ENCODE measurements at regions not wholly inside any gene's neighbourhood (a gene's known extent, or its start where the extent isn't known, plus 50 kb on each side); places are given as distances from the start of the nearest gene placed in this dataset.
"Not testable (repeated sequence)": the region's sequence is repeated elsewhere in the genome, so short reads cannot be mapped to it uniquely, and the experiment has no call there.

- no peak for DNase-seq (ENCODE audit: low read depth in 1 of 2, low spot score in 2 of 2)
- Histone ChIP-seq H3K4me3 (no peak overlapping the region), H3K9me3 (replicated peaks) (no peaks in the 10 kb centered on the region), H3K36me3 (no peaks in the 10 kb centered on the region), H3K27ac (no peak overlapping the region), H3K4me1 (replicated peaks) (no peaks in the 10 kb centered on the region), H3K27me3 (replicated peaks) (no peaks in the 10 kb centered on the region)
Observed at GRCh38 chr5:120910629-120911028, 446.5 kb downstream of the PRR16 start.

- Histone ChIP-seq H3K4me3 (no peak overlapping the region), H3K9me3 (replicated peaks) (no peaks in the 10 kb centered on the region), H3K27ac (no peak overlapping the region), H3K36me3 (no peaks in the 10 kb centered on the region), H3K4me1 (replicated peaks) (no peaks in the 10 kb centered on the region), H3K27me3 (replicated peaks) (no peaks in the 10 kb centered on the region)
- DNase-seq (ENCODE audit: low read depth in 1 of 2, low spot score in 2 of 2), result no peak
Observed at GRCh38 chr5:120913396-120913795, 449.3 kb downstream of the PRR16 start.

DNA sequence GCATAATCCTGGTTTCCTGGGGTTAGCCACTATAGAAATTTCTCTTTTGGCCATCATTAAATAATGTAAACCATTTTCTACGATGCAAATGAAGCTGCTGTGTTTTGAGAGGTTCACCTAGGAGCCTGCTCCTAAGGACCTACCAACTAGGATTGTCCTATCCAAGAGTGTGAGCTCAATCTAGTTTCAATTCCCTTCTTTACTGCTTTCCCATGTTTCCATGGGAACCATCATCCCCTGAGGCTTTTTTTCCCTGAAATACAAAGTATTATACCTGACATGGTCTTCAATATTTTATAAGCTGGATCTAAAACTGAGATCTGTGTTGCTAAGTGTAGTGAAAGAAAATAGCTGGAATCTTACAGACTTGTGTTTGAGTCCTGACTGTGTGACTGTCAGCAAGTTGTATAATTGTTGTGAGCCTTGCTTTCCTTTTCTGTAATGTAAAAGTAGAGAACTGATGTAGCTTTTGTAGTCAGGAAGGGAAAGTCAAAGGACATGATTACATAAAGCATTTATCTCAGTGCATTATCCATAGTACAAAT is 453.2 kb downstream of the PRR16 start:
- Histone ChIP-seq H3K27me3 (replicated peaks) (0 out of 2 replicates have a peak, but pooled peaks cover 4% of the 10 kb centered on the region), H3K4me3 (no peak overlapping the region), H3K27ac (no peak overlapping the region), H3K4me1 (replicated peaks) (no peaks in the 10 kb centered on the region), H3K36me3 (no peaks in the 10 kb centered on the region), H3K9me3 (replicated peaks) (no peaks in the 10 kb centered on the region)
- DNase-seq (ENCODE audit: low read depth in 1 of 2, low spot score in 2 of 2), result no peak

- Histone ChIP-seq H3K36me3 (no peaks in the 10 kb centered on the region), H3K27me3 (replicated peaks) (0 out of 2 replicates have a peak, but pooled peaks cover 4% of the 10 kb centered on the region), H3K4me1 (replicated peaks) (no peaks in the 10 kb centered on the region), H3K9me3 (replicated peaks) (no peaks in the 10 kb centered on the region), H3K4me3 (no peak overlapping the region), H3K27ac (no peak overlapping the region)
- DNase-seq (ENCODE audit: low read depth in 1 of 2, low spot score in 2 of 2), result no peak
Observed at GRCh38 chr5:120919017-120919416, 454.9 kb downstream of the PRR16 start.

GRCh38 chr5:120923026-120923425 is 458.9 kb downstream of the PRR16 start:
- Histone ChIP-seq H3K27me3 (replicated peaks) (0 out of 2 replicates have a peak, but pooled peaks cover 4% of the 10 kb centered on the region), H3K27ac (no peak overlapping the region), H3K9me3 (replicated peaks) (no peaks in the 10 kb centered on the region), H3K4me3 (no peak overlapping the region), H3K4me1 (replicated peaks) (no peaks in the 10 kb centered on the region), H3K36me3 (no peaks in the 10 kb centered on the region)
- no peak for DNase-seq (ENCODE audit: low read depth in 1 of 2, low spot score in 2 of 2)

GRCh38 chr5:120926471-120926870 is 462.4 kb downstream of the PRR16 start:
- H3K27me3 ChIP-seq (replicated peaks), result 0 out of 2 replicates have a peak, but pooled peaks cover 3% of the 10 kb centered on the region
- H3K4me3 ChIP-seq, result no peak overlapping the region
- H3K9me3 ChIP-seq (replicated peaks), result no peaks in the 10 kb centered on the region

DNA sequence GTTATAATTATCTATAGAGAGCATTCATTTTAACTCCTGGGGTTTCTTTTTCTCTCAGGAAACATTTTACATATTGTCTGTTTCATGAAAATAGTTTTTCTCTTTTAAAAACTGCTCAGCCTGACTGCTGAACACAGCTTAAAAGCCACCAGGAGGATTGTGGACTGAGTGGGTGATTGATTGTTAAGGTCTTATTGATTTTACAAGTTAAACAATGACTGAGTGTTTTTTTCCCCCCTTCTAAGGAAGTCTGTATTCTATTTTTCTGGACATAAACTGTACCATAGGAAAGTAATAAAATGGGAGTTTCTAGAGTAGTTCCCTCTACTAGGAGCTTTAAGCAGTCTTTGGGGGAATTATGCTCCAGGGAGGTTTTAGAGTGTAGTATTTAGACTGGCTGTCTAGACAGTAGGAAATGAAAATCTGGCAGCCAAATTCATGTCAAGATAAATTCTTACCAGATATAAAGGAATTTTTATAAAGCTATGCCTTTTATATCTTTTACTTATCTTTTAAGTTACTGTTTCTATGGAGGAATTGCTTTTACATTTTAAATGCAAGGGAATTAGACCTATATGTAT is 463.9 kb downstream of the PRR16 start:
- Histone ChIP-seq H3K4me3 (no peak overlapping the region), H3K4me1 (replicated peaks) (no peaks in the 10 kb centered on the region), H3K27ac (no peak overlapping the region), H3K9me3 (replicated peaks) (no peaks in the 10 kb centered on the region), H3K36me3 (no peaks in the 10 kb centered on the region), H3K27me3 (replicated peaks) (0 out of 2 replicates have a peak, but pooled peaks cover 3% of the 10 kb centered on the region)
- no peak for DNase-seq (ENCODE audit: low read depth in 1 of 2, low spot score in 2 of 2)

More at GRCh38 chr5:120926471-120926870, 462.4 kb downstream of the PRR16 start:
- no peaks in the 10 kb centered on the region for H3K4me1 ChIP-seq (replicated peaks)
- DNase-seq (ENCODE audit: low read depth in 1 of 2, low spot score in 2 of 2), result no peak
- no peaks in the 10 kb centered on the region for H3K36me3 ChIP-seq
- H3K27ac ChIP-seq, result no peak overlapping the region

DNA sequence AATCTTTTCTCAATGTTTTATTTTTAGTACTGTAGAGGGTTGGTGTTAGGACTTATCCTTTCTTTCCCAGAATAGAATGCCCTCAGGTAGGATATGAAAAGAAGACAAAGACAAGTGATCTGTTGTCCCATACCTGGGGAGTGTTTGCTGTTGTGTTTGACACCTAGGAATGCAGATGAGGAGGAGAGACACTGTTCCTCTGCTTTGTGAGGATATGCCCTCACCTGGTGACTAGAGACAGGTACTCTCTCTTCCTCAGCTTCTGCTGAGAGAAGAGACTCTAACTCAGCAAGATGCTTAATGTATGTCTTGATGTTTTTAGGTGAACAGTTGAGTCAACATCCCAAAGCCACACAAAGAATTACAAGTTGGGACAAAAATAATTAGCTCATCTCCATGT is 468.4 kb downstream of the PRR16 start:
- H3K36me3 ChIP-seq, result no peaks in the 10 kb centered on the region
- no peak for DNase-seq (ENCODE audit: low read depth in 1 of 2, low spot score in 2 of 2)
- 0 out of 2 replicates have a peak, but pooled peaks cover 3% of the 10 kb centered on the region for H3K27me3 ChIP-seq (replicated peaks)
- H3K27ac ChIP-seq, result no peak overlapping the region
- H3K9me3 ChIP-seq (replicated peaks), result no peaks in the 10 kb centered on the region
- no peak overlapping the region for H3K4me3 ChIP-seq
- no peaks in the 10 kb centered on the region for H3K4me1 ChIP-seq (replicated peaks)

DNA sequence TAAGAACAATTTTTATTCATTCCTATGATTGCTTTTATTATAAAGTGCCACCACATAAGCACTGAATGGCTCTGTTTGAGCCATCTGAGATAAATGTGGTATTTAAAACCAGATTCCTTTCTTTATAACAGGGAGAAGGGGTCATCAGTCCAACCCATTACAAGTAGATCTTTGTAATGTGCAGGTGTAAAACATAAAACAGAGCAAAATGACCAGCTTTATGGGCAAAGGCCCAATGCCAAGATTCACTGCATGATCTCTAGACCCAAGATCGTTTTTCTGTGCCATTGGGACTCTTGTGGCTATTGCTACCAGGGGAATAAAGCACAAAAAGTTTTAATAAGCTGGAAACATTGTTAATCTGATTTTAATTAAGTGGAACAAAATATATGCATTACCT is 469.9 kb downstream of the PRR16 start:
- Histone ChIP-seq H3K27me3 (replicated peaks) (0 out of 2 replicates have a peak, but pooled peaks cover 3% of the 10 kb centered on the region), H3K36me3 (no peaks in the 10 kb centered on the region), H3K27ac (no peak overlapping the region), H3K9me3 (replicated peaks) (no peaks in the 10 kb centered on the region), H3K4me1 (replicated peaks) (no peaks in the 10 kb centered on the region), H3K4me3 (no peak overlapping the region)
- DNase-seq (ENCODE audit: low read depth in 1 of 2, low spot score in 2 of 2), result no peak

DNA sequence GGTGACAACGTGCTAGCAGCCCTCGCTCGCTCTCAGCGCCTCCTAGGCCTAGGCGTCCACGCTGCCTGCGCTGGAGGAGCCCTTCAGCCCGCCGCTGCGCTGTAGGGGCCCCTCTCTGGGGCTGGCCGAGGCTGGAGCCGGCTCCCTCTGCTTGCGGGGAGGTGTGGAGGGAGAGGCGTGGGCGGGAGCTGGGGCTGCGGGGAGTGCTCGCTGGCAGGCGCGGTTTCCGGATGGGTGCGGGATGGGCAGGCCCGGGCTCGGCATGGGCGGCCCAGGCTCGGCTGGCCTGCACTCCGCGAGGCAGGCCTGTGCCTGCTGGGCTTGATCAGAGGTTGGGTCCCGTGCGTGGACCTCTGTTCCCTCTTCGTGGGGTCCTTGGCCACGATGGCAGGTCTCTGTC is 472.6 kb downstream of the PRR16 start:
- H3K27me3 ChIP-seq (replicated peaks), result no peaks in the 10 kb centered on the region
- no peaks in the 10 kb centered on the region for H3K9me3 ChIP-seq (replicated peaks)
- H3K4me1 ChIP-seq (replicated peaks), result no peaks in the 10 kb centered on the region
- no peak overlapping the region for H3K4me3 ChIP-seq
- no peak overlapping the region for H3K27ac ChIP-seq
- H3K36me3 ChIP-seq, result no peaks in the 10 kb centered on the region
- no peak for DNase-seq (ENCODE audit: low read depth in 1 of 2, low spot score in 2 of 2)

GRCh38 chr5:120938604-120939003 is 474.5 kb downstream of the PRR16 start:
- no peaks in the 10 kb centered on the region for H3K4me1 ChIP-seq (replicated peaks)
- DNase-seq (ENCODE audit: low read depth in 1 of 2, low spot score in 2 of 2), result no peak
- H3K36me3 ChIP-seq, result no peaks in the 10 kb centered on the region
- H3K27me3 ChIP-seq (replicated peaks), result no peaks in the 10 kb centered on the region
- H3K9me3 ChIP-seq (replicated peaks), result no peaks in the 10 kb centered on the region
- no peak overlapping the region for H3K4me3 ChIP-seq
- H3K27ac ChIP-seq, result no peak overlapping the region

DNA sequence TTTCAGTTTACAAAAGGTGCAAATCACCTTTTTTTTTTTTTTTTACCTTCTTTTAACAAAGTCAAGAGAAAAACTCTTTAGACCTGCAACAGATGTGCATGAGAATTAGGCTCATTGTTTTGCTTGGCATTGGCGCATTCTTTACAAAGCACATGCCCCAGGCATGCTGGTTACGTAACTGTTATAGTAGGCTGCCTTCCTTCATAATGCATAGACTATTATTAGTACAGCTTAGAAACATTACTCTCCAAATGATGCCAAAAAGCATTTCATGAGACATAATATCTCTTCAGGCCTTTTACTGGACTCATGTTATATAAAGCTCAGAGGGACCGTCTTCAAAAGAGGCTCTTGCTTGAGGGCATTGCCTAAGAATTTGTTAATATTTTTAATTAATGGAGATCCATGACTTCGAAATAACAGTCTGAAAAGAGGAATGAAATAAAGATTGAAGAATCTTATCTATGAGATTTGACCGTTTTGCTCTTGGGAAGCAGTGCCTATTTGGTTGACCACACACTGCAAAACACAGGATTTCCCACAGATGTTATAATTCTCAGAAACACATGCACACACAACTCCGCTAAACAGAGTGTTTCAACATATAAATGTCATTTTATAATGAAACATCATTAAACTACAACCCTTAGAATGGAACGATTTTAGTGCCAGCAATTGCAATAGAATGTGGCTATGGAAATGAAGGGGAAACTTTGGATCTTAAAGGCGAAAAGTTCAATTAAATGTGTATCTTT is 478.7 kb downstream of the PRR16 start:
- Histone ChIP-seq H3K36me3 (no peaks in the 10 kb centered on the region), H3K27ac (no peak overlapping the region), H3K27me3 (replicated peaks) (no peaks in the 10 kb centered on the region), H3K4me1 (replicated peaks) (no peaks in the 10 kb centered on the region), H3K9me3 (replicated peaks) (no peaks in the 10 kb centered on the region), H3K4me3 (no peak overlapping the region)
- DNase-seq (ENCODE audit: low read depth in 1 of 2, low spot score in 2 of 2), result no peak

DNA sequence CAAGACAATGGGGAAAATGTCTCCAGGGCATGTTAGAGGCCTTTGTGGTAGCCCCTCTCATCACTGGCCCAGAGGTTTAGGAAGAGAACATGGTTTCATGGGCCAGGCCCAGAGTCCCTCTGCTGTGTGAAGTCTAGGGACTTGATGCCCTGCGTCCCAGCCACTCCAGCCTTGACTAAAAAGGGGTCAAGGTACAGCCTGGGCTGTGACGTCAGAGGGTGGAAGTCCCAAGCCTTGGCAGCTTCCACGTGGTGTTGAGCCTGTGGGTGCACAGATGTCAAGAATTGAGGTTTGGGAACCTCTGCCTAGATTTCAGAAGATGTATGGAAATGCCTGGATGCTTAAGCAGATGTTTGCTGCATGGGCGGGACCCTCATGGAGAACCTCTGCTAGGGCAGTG is 485.5 kb downstream of the PRR16 start:
- H3K27ac ChIP-seq; H3K27me3 ChIP-seq (replicated peaks); DNase-seq (ENCODE audit: low read depth in 1 of 2, low spot score in 2 of 2); H3K4me3 ChIP-seq; H3K4me1 ChIP-seq (replicated peaks); H3K36me3 ChIP-seq; H3K9me3 ChIP-seq (replicated peaks): not testable (repeated sequence)

DNA sequence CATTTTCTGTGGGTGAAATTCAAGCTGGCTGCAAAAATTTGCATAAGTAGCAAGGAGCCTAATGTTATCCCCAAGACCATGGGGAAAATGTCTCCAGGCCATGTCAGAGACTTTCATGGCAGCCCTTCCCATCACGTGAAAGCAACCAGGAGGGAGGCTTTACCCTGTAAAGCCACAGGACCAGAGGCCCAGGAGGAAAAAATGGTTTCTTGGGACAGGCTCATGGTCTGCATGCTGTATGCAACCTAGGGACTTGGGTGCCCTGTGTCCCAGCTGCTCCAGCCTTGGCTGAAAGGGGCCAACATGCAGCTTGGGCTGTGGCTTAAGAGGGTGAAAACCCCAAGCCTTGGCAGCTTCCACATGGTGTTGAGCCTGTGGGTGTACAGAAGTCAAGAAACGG is 489.3 kb downstream of the PRR16 start:
- H3K27me3 ChIP-seq (replicated peaks), result not testable (repeated sequence)

More for the DNA sequence above, 489.3 kb downstream of the PRR16 start:
- not testable (repeated sequence) for DNase-seq (ENCODE audit: low read depth in 1 of 2, low spot score in 2 of 2); H3K36me3 ChIP-seq; H3K27ac ChIP-seq; H3K4me3 ChIP-seq; H3K4me1 ChIP-seq (replicated peaks); H3K9me3 ChIP-seq (replicated peaks)
